GM18519 (cell line): ENCODE measurements at regions not wholly inside any gene's neighbourhood (a gene's known extent, or its start where the extent isn't known, plus 50 kb on each side); places are given as distances from the start of the nearest gene placed in this dataset.

ENCODE experiments used
- ATAC-seq: cut with Tn5 transposase; IDR thresholded peaks from one replicate; pipeline ENCODE4 v1.9.1; 2021; ENCODE audit warnings: mild to moderate bottlenecking, moderate library complexity; ENCODE audit not compliant: unreplicated experiment, low FRiP score

GRCh38 chr6:105781915-105782314 lies 304.2 kb upstream of the PRDM1 start:
- ATAC-seq = no peak

- ATAC-seq = no peak
Observed at GRCh38 chr6:105781248-105781647, 304.9 kb upstream of the PRDM1 start.

GRCh38 chr6:105780146-105780860 lies 305.8 kb upstream of the PRDM1 start:
- no peak for ATAC-seq

- ATAC-seq = no peak
Observed at GRCh38 chr6:105779110-105779509, 307.0 kb upstream of the PRDM1 start.

- ATAC-seq = no peak
Observed at GRCh38 chr6:105775095-105775494, 311.0 kb upstream of the PRDM1 start.

- no peak for ATAC-seq
Observed at GRCh38 chr6:105774247-105774646, 311.9 kb upstream of the PRDM1 start.

GRCh38 chr6:105771313-105771970 lies 314.7 kb upstream of the PRDM1 start:
- ATAC-seq = no peak

GRCh38 chr6:105769987-105770386 lies 316.1 kb upstream of the PRDM1 start:
- ATAC-seq = no peak

GRCh38 chr6:105769197-105769596 lies 316.9 kb upstream of the PRDM1 start:
- no peak for ATAC-seq

GRCh38 chr6:105767541-105767940 lies 318.6 kb upstream of the PRDM1 start:
- no peak for ATAC-seq

GRCh38 chr6:105765239-105765638 lies 320.9 kb upstream of the PRDM1 start:
- no peak for ATAC-seq

GRCh38 chr6:105764315-105764714 lies 321.8 kb upstream of the PRDM1 start:
- ATAC-seq = no peak

- no peak for ATAC-seq
Observed at GRCh38 chr6:105763866-105764265, 322.3 kb upstream of the PRDM1 start.

GRCh38 chr6:105760746-105761145 lies 325.4 kb upstream of the PRDM1 start:
- no peak for ATAC-seq

- ATAC-seq = no peak
Observed at GRCh38 chr6:105759946-105760345, 326.2 kb upstream of the PRDM1 start.

- no peak for ATAC-seq
Observed at GRCh38 chr6:105759015-105759414, 327.1 kb upstream of the PRDM1 start.

GRCh38 chr6:105757512-105758200 lies 328.5 kb upstream of the PRDM1 start:
- peak; percentile 85 for ATAC-seq

GRCh38 chr6:105755885-105756284 lies 330.3 kb upstream of the PRDM1 start:
- ATAC-seq = no peak

GRCh38 chr6:105753620-105754211 lies 332.4 kb upstream of the PRDM1 start:
- ATAC-seq = no peak

GRCh38 chr6:105753207-105753606 lies 332.9 kb upstream of the PRDM1 start:
- ATAC-seq = no peak

- no peak for ATAC-seq
Observed at GRCh38 chr6:105750089-105750488, 336.0 kb upstream of the PRDM1 start.
